ENCODE measurements at regions not wholly inside any gene's neighbourhood (a gene's known extent, or its start where the extent isn't known, plus 50 kb on each side); places are given as distances from the start of the nearest gene placed in this dataset.
"Not testable (repeated sequence)": the region's sequence is repeated elsewhere in the genome, so short reads cannot be mapped to it uniquely, and the experiment has no call there.

- H3K27me3 ChIP-seq: no peaks in the 10 kb centered on the region
- H3K9me3 ChIP-seq: no peaks in the 10 kb centered on the region
- no peaks in the 10 kb centered on the region for H3K4me1 ChIP-seq
- H3K36me3 ChIP-seq: no peaks in the 10 kb centered on the region
- no peak for DNase-seq
- TF ChIP-seq, protein P1, sequence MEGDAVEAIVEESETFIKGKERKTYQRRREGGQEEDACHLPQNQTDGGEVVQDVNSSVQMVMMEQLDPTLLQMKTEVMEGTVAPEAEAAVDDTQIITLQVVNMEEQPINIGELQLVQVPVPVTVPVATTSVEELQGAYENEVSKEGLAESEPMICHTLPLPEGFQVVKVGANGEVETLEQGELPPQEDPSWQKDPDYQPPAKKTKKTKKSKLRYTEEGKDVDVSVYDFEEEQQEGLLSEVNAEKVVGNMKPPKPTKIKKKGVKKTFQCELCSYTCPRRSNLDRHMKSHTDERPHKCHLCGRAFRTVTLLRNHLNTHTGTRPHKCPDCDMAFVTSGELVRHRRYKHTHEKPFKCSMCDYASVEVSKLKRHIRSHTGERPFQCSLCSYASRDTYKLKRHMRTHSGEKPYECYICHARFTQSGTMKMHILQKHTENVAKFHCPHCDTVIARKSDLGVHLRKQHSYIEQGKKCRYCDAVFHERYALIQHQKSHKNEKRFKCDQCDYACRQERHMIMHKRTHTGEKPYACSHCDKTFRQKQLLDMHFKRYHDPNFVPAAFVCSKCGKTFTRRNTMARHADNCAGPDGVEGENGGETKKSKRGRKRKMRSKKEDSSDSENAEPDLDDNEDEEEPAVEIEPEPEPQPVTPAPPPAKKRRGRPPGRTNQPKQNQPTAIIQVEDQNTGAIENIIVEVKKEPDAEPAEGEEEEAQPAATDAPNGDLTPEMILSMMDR (IDR thresholded peaks at IDR 0.05): no peak
- TF ChIP-seq POLR2A (IDR thresholded peaks at IDR 0.05): no peak
- H3K4me3 ChIP-seq: no peak overlapping the region
- H3K27ac ChIP-seq: no peak overlapping the region
These were observed 570.6 kb upstream of the ROBO1 start for GRCh38 chr3:80338366-80338765.

DNA sequence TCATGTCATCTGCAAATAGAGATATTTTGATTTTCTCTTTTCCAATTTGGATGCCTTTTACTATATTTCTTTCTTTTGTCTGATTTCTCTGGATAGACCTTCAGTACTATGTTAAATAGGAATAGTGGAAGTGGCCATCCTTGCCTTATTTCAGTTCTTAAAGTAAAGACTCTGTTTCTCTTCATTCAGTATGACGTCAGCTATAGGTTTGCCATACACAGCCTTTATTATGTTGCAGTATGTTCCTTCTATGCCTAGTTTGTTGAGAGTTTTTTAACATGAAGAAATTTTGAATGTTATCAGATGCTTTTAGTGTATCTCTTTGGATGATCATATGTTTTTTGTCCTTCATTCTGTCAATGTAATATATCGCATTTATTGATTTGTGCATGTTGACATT is 566.7 kb upstream of the ROBO1 start:
- DNase-seq: no peak
- Histone ChIP-seq H3K4me1 (no peaks in the 10 kb centered on the region), H3K4me3 (no peak overlapping the region), H3K27me3 (no peaks in the 10 kb centered on the region), H3K36me3 (no peaks in the 10 kb centered on the region), H3K9me3 (no peaks in the 10 kb centered on the region), H3K27ac (no peak overlapping the region)
- TF ChIP-seq POLR2A (IDR thresholded peaks at IDR 0.05): no peak
- TF ChIP-seq, protein P1 (IDR thresholded peaks at IDR 0.05): no peak

DNA sequence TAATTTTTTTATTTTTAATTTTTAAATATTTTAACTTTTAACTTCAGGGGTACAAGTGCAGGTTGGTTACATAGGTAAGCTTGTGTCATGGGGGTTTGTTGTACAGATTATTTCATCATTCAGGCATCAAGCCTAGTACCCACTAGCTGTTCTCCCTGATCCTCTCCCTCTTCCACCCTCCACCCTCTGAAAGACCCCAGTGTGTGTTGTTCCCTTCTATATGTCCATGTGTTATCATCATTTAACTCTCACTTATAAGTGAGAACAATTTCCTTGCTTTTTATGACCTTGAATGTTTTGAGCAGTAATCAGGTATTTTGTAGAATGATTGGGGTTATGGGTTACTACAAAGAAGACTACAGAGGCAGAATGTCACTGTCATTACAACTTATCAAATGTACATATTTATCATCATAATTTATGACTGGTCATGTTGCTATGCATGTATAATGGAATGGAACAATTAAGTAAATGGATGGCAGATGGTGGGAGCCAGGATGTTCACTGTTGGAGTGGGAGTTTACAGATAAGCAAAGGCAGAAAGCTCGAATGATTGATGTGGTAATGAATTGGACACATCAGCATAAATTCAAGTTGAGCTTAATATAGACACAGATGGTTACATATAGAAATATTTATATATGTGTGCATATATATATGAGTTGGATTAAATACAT is 563.8 kb upstream of the ROBO1 start:
- TF ChIP-seq, protein P1 (IDR thresholded peaks at IDR 0.05): no peak
- TF ChIP-seq POLR2A (IDR thresholded peaks at IDR 0.05): no peak
- no peak for DNase-seq
- no peaks in the 10 kb centered on the region for H3K36me3 ChIP-seq
- no peak overlapping the region for H3K4me3 ChIP-seq
- H3K9me3 ChIP-seq: no peaks in the 10 kb centered on the region
- no peak overlapping the region for H3K27ac ChIP-seq
- no peaks in the 10 kb centered on the region for H3K27me3 ChIP-seq
- H3K4me1 ChIP-seq: no peaks in the 10 kb centered on the region

DNA sequence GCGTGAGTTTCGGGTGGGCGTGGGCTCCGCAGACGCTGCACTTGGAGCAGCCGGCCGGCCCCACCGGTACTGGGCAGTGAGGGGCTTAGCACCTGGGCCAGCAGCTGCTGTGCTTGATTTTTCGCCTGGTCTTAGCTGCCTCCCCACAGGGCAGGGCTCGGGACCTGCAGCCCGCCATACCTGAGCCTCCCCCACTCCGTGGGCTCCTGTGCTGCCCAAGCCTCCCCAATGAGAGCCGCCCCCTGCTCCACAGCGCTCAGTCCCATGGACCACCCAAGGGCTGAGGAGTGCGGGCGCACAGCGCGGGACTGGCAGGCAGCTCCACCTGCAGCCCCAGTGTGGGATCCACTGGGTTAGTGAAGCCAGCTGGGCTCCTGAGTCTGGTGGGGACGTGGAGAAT is 546.7 kb upstream of the ROBO1 start:
- not testable (repeated sequence) for H3K27me3 ChIP-seq, DNase-seq, H3K4me1 ChIP-seq, H3K4me3 ChIP-seq, H3K9me3 ChIP-seq, H3K27ac ChIP-seq, H3K36me3 ChIP-seq

DNA sequence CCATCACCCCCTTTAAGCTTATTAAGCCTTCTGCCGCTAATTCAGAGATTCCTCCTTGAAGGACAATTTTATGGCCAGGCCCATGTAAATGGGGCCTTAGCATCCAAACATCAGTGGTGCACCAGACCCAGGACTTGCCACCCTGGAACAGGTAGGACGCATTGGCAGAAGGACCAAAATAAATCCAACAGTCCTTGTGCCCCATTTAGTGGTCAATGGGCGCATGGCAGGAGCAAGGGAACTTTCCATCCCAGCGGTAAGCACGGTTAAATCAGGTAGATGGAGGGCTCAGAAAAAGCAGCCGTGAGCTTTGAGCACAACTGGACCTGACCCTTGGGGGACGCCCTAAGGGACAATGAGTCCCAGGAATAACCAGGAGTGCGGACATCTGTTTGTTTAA is 540.8 kb upstream of the ROBO1 start:
- Histone ChIP-seq H3K9me3 (no peaks in the 10 kb centered on the region), H3K27me3 (no peaks in the 10 kb centered on the region), H3K27ac (no peak overlapping the region), H3K4me1 (no peaks in the 10 kb centered on the region), H3K4me3 (no peak overlapping the region), H3K36me3 (no peaks in the 10 kb centered on the region)
- DNase-seq: no peak
- TF ChIP-seq POLR2A (IDR thresholded peaks at IDR 0.05): no peak
- TF ChIP-seq, protein P1 (IDR thresholded peaks at IDR 0.05): no peak

DNA sequence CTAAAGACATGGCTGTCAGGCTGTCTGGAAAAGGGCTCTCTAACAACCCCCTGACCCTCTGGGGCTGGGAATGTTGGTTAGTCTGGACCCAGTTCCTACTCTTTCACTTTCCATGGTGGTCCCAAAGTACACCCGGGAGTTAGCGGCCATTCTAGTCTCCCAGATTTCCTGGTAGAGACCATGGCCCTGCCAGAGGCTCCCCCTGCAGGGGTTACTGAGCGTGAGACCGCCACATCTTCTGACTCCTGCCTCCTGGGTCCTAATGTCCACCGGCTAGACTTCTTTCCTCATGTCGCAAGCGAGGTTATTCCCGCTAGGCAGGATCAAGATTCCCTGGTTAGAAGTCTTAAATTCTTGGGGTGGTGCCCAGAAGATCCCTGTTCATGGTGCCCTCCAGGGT is 540.0 kb upstream of the ROBO1 start:
- Histone ChIP-seq H3K27me3 (no peaks in the 10 kb centered on the region), H3K4me3 (no peak overlapping the region), H3K36me3 (no peaks in the 10 kb centered on the region), H3K4me1 (no peaks in the 10 kb centered on the region), H3K9me3 (no peaks in the 10 kb centered on the region), H3K27ac (no peak overlapping the region)
- no peak for TF ChIP-seq POLR2A (IDR thresholded peaks at IDR 0.05)
- TF ChIP-seq, protein P1 (IDR thresholded peaks at IDR 0.05): no peak
- no peak for DNase-seq

Data from Peyer's patch (tissue), 4 donors.